ENCODE measurements at regions not wholly inside any gene's neighbourhood (a gene's known extent, or its start where the extent isn't known, plus 50 kb on each side); places are given as distances from the start of the nearest gene placed in this dataset.

- H3K4me3 Mint-ChIP-seq, result no peak overlapping the region
- ATAC-seq (ENCODE audit: low read depth), result no peak
These were observed 235.2 kb downstream of the DTHD1 start for GRCh38 chr4:36516522-36517095.

GRCh38 chr4:36523182-36523581 is 241.8 kb downstream of the DTHD1 start:
- Histone ChIP-seq H3K4me2 (replicated peaks; ENCODE audit: low read depth, low read length, poor library complexity, severe bottlenecking) (no peak overlapping the region), H4K20me1 (ENCODE audit: control insufficient read depth, insufficient read depth, low read length, poor library complexity, severe bottlenecking) (no peaks in the 10 kb centered on the region), H3K36me3 (replicated peaks in 1 of 2; ENCODE audit: control extremely low read depth in 1 of 2, control insufficient read depth in 1 of 2, extremely low read depth in 1 of 2, insufficient read depth in 2 of 2, low read length in 1 of 2) (no peaks in the 10 kb centered on the region), H3K27ac (ENCODE audit: low read length in 2 of 2) (no peak overlapping the region), H2AFZ (ENCODE audit: insufficient read depth, low read depth, low read length, poor library complexity, severe bottlenecking) (no peak overlapping the region), H3K9ac (ENCODE audit: low read length) (no peak overlapping the region), H3K27me3 (replicated peaks in 1 of 4; ENCODE audit: control extremely low read depth in 1 of 4, control insufficient read depth in 3 of 4, insufficient read depth in 4 of 4, low read length in 3 of 4) (no peaks in the 10 kb centered on the region), H3K9me3 (ENCODE audit: control extremely low read depth in 1 of 3, control insufficient read depth in 2 of 3, insufficient read depth in 1 of 3, low read length in 2 of 3) (peaks cover 0 to 12% (median 4%) of the 10 kb centered on the region in 3 donors), H3K4me1 (ENCODE audit: control insufficient read depth in 2 of 2, insufficient read depth in 2 of 2, low read length in 2 of 2) (no peaks in the 10 kb centered on the region), H3K4me3 (ENCODE audit: control extremely low read depth in 1 of 5, extremely low read depth in 1 of 5, insufficient read depth in 1 of 5, low read depth in 2 of 5, low read length in 4 of 5) (no peak overlapping the region), H3K79me2 (ENCODE audit: control insufficient read depth, insufficient read depth, low read length) (no peaks in the 10 kb centered on the region)
- no peak overlapping the region for H3K27ac Mint-ChIP-seq
- no peaks in the 10 kb centered on the region for H3K9me3 Mint-ChIP-seq (ENCODE audit: insufficient read depth)
- CTCF ChIA-PET, result no interaction called here
- TF ChIP-seq CTCF (IDR thresholded peaks at IDR 0.05) (no peak), EZH2 (IDR thresholded peaks at IDR 0.05; ENCODE audit: borderline replicate concordance, insufficient read depth, low read depth, low read length, poor library complexity, severe bottlenecking) (no peak)
- DNase-seq (no peak), ATAC-seq (ENCODE audit: low read depth) (no peak)
- H3K27me3 Mint-ChIP-seq, result no peaks in the 10 kb centered on the region
- intact Hi-C loops (cut with micrococcal nuclease), result no loop called here
- H3K4me1 Mint-ChIP-seq, result no peaks in the 10 kb centered on the region
- no peak overlapping the region for H3K4me3 Mint-ChIP-seq
- POLR2A ChIA-PET, result no interaction called here

More at GRCh38 chr4:36516522-36517095, 235.2 kb downstream of the DTHD1 start:
- Histone ChIP-seq H3K4me3 (ENCODE audit: control extremely low read depth in 1 of 5, extremely low read depth in 1 of 5, insufficient read depth in 1 of 5, low read depth in 2 of 5, low read length in 4 of 5) (no peak overlapping the region), H3K27ac (ENCODE audit: low read length in 2 of 2) (no peak overlapping the region), H3K79me2 (ENCODE audit: control insufficient read depth, insufficient read depth, low read length) (no peaks in the 10 kb centered on the region), H3K27me3 (replicated peaks in 1 of 4; ENCODE audit: control extremely low read depth in 1 of 4, control insufficient read depth in 3 of 4, insufficient read depth in 4 of 4, low read length in 3 of 4) (no peaks in the 10 kb centered on the region), H3K36me3 (replicated peaks in 1 of 2; ENCODE audit: control extremely low read depth in 1 of 2, control insufficient read depth in 1 of 2, extremely low read depth in 1 of 2, insufficient read depth in 2 of 2, low read length in 1 of 2) (no peaks in the 10 kb centered on the region), H3K4me1 (ENCODE audit: control insufficient read depth in 2 of 2, insufficient read depth in 2 of 2, low read length in 2 of 2) (no peaks in the 10 kb centered on the region), H3K4me2 (replicated peaks; ENCODE audit: low read depth, low read length, poor library complexity, severe bottlenecking) (no peak overlapping the region), H3K9ac (ENCODE audit: low read length) (no peak overlapping the region), H4K20me1 (ENCODE audit: control insufficient read depth, insufficient read depth, low read length, poor library complexity, severe bottlenecking) (no peaks in the 10 kb centered on the region), H2AFZ (ENCODE audit: insufficient read depth, low read depth, low read length, poor library complexity, severe bottlenecking) (no peak overlapping the region), H3K9me3 (ENCODE audit: control extremely low read depth in 1 of 3, control insufficient read depth in 2 of 3, insufficient read depth in 1 of 3, low read length in 2 of 3) (peaks cover 0 to 4% (median 0%) of the 10 kb centered on the region in 3 donors)
- Mint-ChIP-seq H3K9me3 (ENCODE audit: insufficient read depth) (no peaks in the 10 kb centered on the region), H3K27ac (no peak overlapping the region), H3K27me3 (no peaks in the 10 kb centered on the region), H3K4me1 (no peaks in the 10 kb centered on the region)
- intact Hi-C loops (cut with micrococcal nuclease), result no loop called here
- TF ChIP-seq CTCF (IDR thresholded peaks at IDR 0.05), result no peak
- TF ChIP-seq EZH2 (IDR thresholded peaks at IDR 0.05; ENCODE audit: borderline replicate concordance, insufficient read depth, low read depth, low read length, poor library complexity, severe bottlenecking), result no peak
- ChIA-PET POLR2A (no interaction called here), CTCF (no interaction called here)
- no CpG with 5 or more reads among the region's 4 CpGs for WGBS (ENCODE audit: insufficient coverage)
- DNase-seq, result no peak

Data from B cell (primary cell).